Nephron (organoid): ENCODE measurements at regions not wholly inside any gene's neighbourhood (a gene's known extent, or its start where the extent isn't known, plus 50 kb on each side); places are given as distances from the start of the nearest gene placed in this dataset.

Experiments
- H3K27ac Mint-ChIP-seq, 3 experiments: 2 replicates each; pipeline ENCODE4 v1.8.0; 2020; ENCODE audit warnings: mixed read lengths in 3 of 3, mild to moderate bottlenecking in 2 of 3, moderate library complexity in 1 of 3
- H3K27me3 Mint-ChIP-seq: 2 replicates; pipeline ENCODE4 v1.8.0; 2021; ENCODE audit warnings: low read depth, mild to moderate bottlenecking, moderate library complexity, mixed read lengths
- H3K36me3 Mint-ChIP-seq: 2 replicates; pipeline ENCODE4 v1.8.0; 2020; ENCODE audit warnings: low read depth, mixed read lengths
- H3K4me1 Mint-ChIP-seq: 2 replicates; pipeline ENCODE4 v1.8.0; 2020; ENCODE audit warnings: mixed read lengths
- H3K4me3 Mint-ChIP-seq, 3 experiments: 2 replicates each; pipeline ENCODE4 v1.8.0; 2020; ENCODE audit warnings: mild to moderate bottlenecking in 3 of 3, mixed read lengths in 3 of 3, moderate library complexity in 2 of 3
- H3K9me3 Mint-ChIP-seq: 2 replicates; pipeline ENCODE4 v1.8.0; 2020; ENCODE audit warnings: mixed read lengths
- CTCF ChIP-seq, 3 experiments: fragments of 200-600 bp; sonication (generic); IDR thresholded peaks; one replicate each; pipeline ENCODE4 v1.5.0; 2021; ENCODE audit warnings: antibody characterized with exemption in 3 of 3; ENCODE audit not compliant: unreplicated experiment in 3 of 3

DNA sequence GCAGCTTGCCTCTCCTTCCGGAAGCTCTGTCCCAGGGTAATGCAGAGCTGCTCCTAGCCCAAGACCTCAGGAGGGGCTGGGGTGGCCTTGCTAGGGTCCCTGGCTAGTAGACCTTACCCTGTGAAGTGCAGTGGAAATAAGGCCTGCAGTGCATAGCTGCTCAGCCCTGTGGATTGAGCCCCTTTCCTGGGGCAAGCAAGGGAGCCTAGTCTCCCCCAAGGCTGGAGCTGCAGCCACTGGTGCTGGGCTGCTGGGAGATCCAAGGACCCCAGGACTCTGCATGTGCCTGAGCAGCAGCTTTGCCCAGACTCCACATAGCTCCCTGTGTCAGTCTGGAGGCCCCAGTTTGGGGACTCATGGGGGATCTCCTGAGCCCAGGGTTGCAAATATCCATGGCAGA is 57.9 kb downstream of the FANCF start:
- Mint-ChIP-seq H3K27ac (no peak overlapping the region), H3K27me3 (no peaks in the 10 kb centered on the region), H3K36me3 (no peaks in the 10 kb centered on the region), H3K4me3 (no peak overlapping the region), H3K9me3 (peaks cover 3% of the 10 kb centered on the region), H3K4me1 (no peaks in the 10 kb centered on the region)
- TF ChIP-seq CTCF (IDR thresholded peaks at IDR 0.05; ENCODE audit: unreplicated experiment in 3 of 3), result no peak

GRCh38 chr11:22566293-22566692 is 59.3 kb downstream of the FANCF start:
- Mint-ChIP-seq H3K27ac (no peak overlapping the region), H3K36me3 (no peaks in the 10 kb centered on the region), H3K9me3 (peaks cover 3% of the 10 kb centered on the region), H3K4me3 (no peak overlapping the region), H3K4me1 (no peaks in the 10 kb centered on the region), H3K27me3 (no peaks in the 10 kb centered on the region)
- TF ChIP-seq CTCF (IDR thresholded peaks at IDR 0.05; ENCODE audit: unreplicated experiment in 3 of 3), result no peak

DNA sequence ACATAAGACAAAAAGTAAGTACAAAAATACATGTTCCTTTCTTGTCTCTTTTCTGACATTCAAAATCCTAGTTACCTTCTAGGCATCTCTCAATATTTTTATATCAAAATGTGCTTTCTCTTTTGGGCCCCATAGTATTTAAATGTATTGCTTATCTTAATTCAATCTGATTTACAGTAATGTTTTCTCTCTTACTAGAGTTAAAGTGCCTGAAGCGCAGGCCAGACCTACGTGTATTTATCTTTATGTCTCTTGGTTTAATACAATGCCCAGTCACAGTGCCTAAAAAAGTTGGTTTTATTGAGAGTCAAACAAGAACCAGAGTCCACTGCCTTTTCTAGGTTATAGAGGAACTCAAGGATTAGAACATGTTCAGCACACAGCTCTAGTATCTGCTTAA is 64.3 kb downstream of the FANCF start:
- Mint-ChIP-seq H3K9me3 (peaks cover 3% of the 10 kb centered on the region), H3K27ac (no peak overlapping the region), H3K4me1 (peaks cover 9% of the 10 kb centered on the region), H3K27me3 (no peaks in the 10 kb centered on the region), H3K36me3 (no peaks in the 10 kb centered on the region), H3K4me3 (no peak overlapping the region)
- TF ChIP-seq CTCF (IDR thresholded peaks at IDR 0.05; ENCODE audit: unreplicated experiment in 3 of 3), result no peak

- Mint-ChIP-seq H3K4me1 (peaks cover 9% of the 10 kb centered on the region), H3K27me3 (no peaks in the 10 kb centered on the region), H3K4me3 (no peak overlapping the region), H3K27ac (no peak overlapping the region), H3K9me3 (no peaks in the 10 kb centered on the region), H3K36me3 (no peaks in the 10 kb centered on the region)
- TF ChIP-seq CTCF (IDR thresholded peaks at IDR 0.05; ENCODE audit: unreplicated experiment in 3 of 3), result no peak
Observed at GRCh38 chr11:22559416-22559815, 66.2 kb downstream of the FANCF start.

DNA sequence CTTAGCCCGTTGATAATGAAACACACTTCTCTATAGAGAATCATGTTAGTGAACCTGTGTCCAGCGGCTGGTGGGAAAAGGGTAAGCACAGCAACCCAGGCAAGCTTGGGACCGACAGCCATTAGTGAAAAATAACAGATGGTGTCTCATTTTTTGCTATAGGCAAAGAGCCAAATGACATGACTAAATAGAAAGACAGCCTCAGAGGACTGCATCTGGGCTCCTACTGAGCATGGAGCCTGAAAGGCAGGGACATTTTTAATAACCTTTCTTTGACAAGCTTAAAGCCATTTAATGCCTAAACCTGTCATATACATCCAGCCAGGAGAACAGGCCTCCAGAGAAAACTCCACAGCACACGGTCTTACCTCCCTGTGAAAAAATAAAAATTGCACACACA is 67.0 kb downstream of the FANCF start:
- no peaks in the 10 kb centered on the region for H3K36me3 Mint-ChIP-seq
- H3K27me3 Mint-ChIP-seq, result no peaks in the 10 kb centered on the region
- no peaks in the 10 kb centered on the region for H3K9me3 Mint-ChIP-seq
- no peak overlapping the region for H3K4me3 Mint-ChIP-seq
- H3K27ac Mint-ChIP-seq, result peak overlapping the region; percentile 34 to 71 (median 38)
- H3K4me1 Mint-ChIP-seq, result peaks cover 9% of the 10 kb centered on the region
- TF ChIP-seq CTCF (IDR thresholded peaks at IDR 0.05; ENCODE audit: unreplicated experiment in 3 of 3), result no peak

GRCh38 chr11:22556381-22556780 is 69.2 kb downstream of the FANCF start:
- H3K27ac Mint-ChIP-seq, result no peak overlapping the region
- TF ChIP-seq CTCF (IDR thresholded peaks at IDR 0.05; ENCODE audit: unreplicated experiment in 3 of 3), result no peak
- H3K9me3 Mint-ChIP-seq, result no peaks in the 10 kb centered on the region
- H3K4me1 Mint-ChIP-seq, result peaks cover 9% of the 10 kb centered on the region
- no peak overlapping the region for H3K4me3 Mint-ChIP-seq
- no peaks in the 10 kb centered on the region for H3K27me3 Mint-ChIP-seq
- no peaks in the 10 kb centered on the region for H3K36me3 Mint-ChIP-seq
